Lower lobe of right lung (tissue), 2 donors: ENCODE measurements at regions not wholly inside any gene's neighbourhood (a gene's known extent, or its start where the extent isn't known, plus 50 kb on each side); places are given as distances from the start of the nearest gene placed in this dataset.

ENCODE experiments used
- ATAC-seq, 2 donors: fragments of 200-7000 bp; cut with Tn5 transposase; one replicate each; pipeline ENCODE4 v1.9.1; 2020 to 2022; ENCODE audit warnings: mild to moderate bottlenecking in 2 of 2, moderate library complexity in 2 of 2
- DNase-seq: peaks from one replicate; pipeline ENCODE4 v3.0.0-alpha.2; 2020
- H3K27ac ChIP-seq: fragments of 200-600 bp; one replicate; pipeline ENCODE4 v1.8.0; 2022
- H3K27me3 ChIP-seq: fragments of 200-600 bp; one replicate; pipeline ENCODE4 v1.8.0; 2022; ENCODE audit warnings: low read depth
- H3K36me3 ChIP-seq: fragments of 200-600 bp; one replicate; pipeline ENCODE4 v1.8.0; 2022; ENCODE audit warnings: mild to moderate bottlenecking
- H3K4me1 ChIP-seq: fragments of 200-600 bp; one replicate; pipeline ENCODE4 v1.8.0; 2022
- H3K4me3 ChIP-seq: fragments of 200-600 bp; one replicate; pipeline ENCODE4 v1.8.0; 2022; ENCODE audit warnings: mild to moderate bottlenecking
- H3K9me3 ChIP-seq: fragments of 200-600 bp; one replicate; pipeline ENCODE4 v1.8.0; 2022
- intact Hi-C: fragments of 100-400 bp; cut with DNase I; formaldehyde crosslinking; loops from one replicate; pipeline ENCODE4 v1.11.0; 2022
- TF ChIP-seq, protein P1 (sequence below): fragments of 200-600 bp; IDR thresholded peaks from one replicate; pipeline ENCODE4 v1.8.0; 2022; ENCODE audit warnings: antibody characterized with exemption, mild to moderate bottlenecking
- donor health status: DM: no; HTN: yes; CAD: no; lungs with severe emphysema.

DNA sequence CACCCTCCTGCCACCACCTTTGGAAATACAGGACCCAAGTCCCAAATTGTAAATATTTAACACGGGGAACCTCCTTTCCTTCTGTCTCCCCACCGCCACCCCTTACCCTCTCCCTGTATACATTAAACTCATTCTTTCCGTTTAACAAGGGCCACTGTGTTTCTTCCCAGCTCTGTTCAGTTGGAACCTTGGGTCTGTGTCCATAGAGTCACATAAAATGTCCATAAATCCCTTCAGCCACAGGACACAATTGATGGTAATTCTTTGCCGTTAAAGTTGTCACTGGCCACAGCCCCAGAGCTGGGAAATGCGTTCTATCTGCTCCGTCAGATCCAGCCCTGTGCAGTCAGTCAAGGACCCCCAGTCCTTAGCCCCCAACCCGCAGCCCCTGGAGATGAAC, 49.9 kb upstream of the FZD7 start:
- intact Hi-C loops, result no loop called here
- no peak overlapping the region for H3K27ac ChIP-seq
- H3K4me1 ChIP-seq, result no peaks in the 10 kb centered on the region
- H3K4me3 ChIP-seq, result no peak overlapping the region
- TF ChIP-seq, protein P1, sequence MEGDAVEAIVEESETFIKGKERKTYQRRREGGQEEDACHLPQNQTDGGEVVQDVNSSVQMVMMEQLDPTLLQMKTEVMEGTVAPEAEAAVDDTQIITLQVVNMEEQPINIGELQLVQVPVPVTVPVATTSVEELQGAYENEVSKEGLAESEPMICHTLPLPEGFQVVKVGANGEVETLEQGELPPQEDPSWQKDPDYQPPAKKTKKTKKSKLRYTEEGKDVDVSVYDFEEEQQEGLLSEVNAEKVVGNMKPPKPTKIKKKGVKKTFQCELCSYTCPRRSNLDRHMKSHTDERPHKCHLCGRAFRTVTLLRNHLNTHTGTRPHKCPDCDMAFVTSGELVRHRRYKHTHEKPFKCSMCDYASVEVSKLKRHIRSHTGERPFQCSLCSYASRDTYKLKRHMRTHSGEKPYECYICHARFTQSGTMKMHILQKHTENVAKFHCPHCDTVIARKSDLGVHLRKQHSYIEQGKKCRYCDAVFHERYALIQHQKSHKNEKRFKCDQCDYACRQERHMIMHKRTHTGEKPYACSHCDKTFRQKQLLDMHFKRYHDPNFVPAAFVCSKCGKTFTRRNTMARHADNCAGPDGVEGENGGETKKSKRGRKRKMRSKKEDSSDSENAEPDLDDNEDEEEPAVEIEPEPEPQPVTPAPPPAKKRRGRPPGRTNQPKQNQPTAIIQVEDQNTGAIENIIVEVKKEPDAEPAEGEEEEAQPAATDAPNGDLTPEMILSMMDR, result no peak
- ATAC-seq (no peak), DNase-seq (no peak)
- no peaks in the 10 kb centered on the region for H3K36me3 ChIP-seq
- H3K9me3 ChIP-seq, result no peaks in the 10 kb centered on the region
- H3K27me3 ChIP-seq, result no peaks in the 10 kb centered on the region
